Activated T-helper 1 cell treated with anti-CD3 and anti-CD28 coated beads, Interleukin-12 subunit alpha, Interleukin-12 subunit beta, Interleukin-2, Interleukin-4 antibody, amounts not matched to agents 30 ng/mL and 10 ng/mL and 1 ng/mL, durations not matched to agents 14 hours and 24 hours and 36 hours (primary cell): ENCODE measurements at regions not wholly inside any gene's neighbourhood (a gene's known extent, or its start where the extent isn't known, plus 50 kb on each side); places are given as distances from the start of the nearest gene placed in this dataset.

ENCODE experiments used
- DNase-seq: peaks from one replicate; pipeline ENCODE4 v3.0.0; 2021; ENCODE audit warnings: low spot score
- H3K27ac Mint-ChIP-seq: one replicate; pipeline ENCODE4 v1.8.0; 2021; ENCODE audit warnings: mild to moderate bottlenecking, mixed read lengths
- H3K27me3 Mint-ChIP-seq: one replicate; pipeline ENCODE4 v1.8.0; 2022; ENCODE audit warnings: mild to moderate bottlenecking, moderate library complexity, mixed read lengths; ENCODE audit not compliant: insufficient read depth
- H3K36me3 Mint-ChIP-seq: one replicate; pipeline ENCODE4 v1.8.0; 2021; ENCODE audit warnings: low read depth, mixed read lengths
- H3K4me1 Mint-ChIP-seq: one replicate; pipeline ENCODE4 v1.8.0; 2021; ENCODE audit warnings: low read depth, mixed read lengths
- H3K4me3 Mint-ChIP-seq: one replicate; pipeline ENCODE4 v1.8.0; 2021; ENCODE audit warnings: mild to moderate bottlenecking, moderate library complexity, mixed read lengths
- H3K9me3 Mint-ChIP-seq: one replicate; pipeline ENCODE4 v1.8.0; 2021; ENCODE audit warnings: mixed read lengths
- intact Hi-C: fragments of 100-400 bp; cut with micrococcal nuclease; formaldehyde crosslinking; loops from one replicate; pipeline ENCODE4 v1.15.1; 2024

DNA sequence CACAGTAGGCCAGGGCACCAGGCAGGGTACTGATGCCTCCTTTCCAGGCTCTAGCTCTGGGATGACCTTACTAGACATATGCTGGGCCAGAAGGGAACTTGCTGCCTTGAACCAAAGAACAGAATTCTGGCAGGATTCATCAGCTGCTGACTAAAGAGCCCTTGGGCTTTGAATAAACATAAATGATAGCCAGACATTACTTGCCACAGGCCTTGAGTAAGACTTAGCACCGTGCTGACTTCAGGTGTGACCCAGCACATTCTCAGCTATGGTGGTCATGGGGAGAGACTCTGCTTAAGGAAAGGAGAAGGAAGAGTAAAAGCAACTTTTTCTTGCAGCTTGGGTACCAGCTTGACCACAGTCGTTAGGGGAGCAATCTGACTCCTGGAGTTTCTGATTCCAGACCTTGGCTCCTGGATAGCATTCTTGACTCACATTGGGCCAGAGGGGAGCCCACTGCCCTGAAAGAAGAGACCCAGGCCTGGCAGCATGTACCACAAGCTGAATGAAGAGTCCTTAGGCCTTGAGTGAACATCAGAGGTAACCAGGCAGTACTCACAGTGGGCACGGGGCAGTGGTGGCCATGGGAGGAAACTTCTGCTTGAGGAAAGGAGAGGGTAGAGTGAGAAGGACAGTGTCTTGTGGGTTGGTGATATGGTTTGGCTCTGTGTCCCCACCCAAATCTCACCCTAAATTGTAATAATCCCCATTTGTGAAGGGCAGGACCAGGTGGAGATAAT lies 926.1 kb upstream of the SORCS1 start:
- DNase-seq, result no peak
- Mint-ChIP-seq H3K4me3 (no peak overlapping the region), H3K27me3 (no peaks in the 10 kb centered on the region), H3K27ac (no peak overlapping the region), H3K4me1 (no peaks in the 10 kb centered on the region), H3K9me3 (peaks cover 3% of the 10 kb centered on the region), H3K36me3 (no peaks in the 10 kb centered on the region)
- intact Hi-C loops, result no loop called here

DNA sequence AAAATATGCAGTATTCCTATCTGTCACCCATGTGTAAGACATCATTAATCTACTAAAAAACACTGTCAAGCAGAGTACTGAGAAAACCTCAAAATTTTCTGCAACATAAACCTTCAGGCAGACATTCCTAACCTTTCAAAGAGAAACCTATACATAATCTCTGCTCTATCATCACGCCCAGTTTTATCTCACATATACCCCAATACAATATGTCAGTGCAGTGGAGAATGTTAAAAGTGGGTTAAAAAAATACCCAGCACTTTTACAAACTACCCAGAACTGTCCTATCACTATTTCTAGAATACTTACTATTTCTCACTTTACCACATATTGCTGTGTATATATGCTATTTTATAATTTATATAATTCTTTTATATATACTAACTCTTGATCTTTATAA lies 922.0 kb upstream of the SORCS1 start:
- Mint-ChIP-seq H3K4me1 (no peaks in the 10 kb centered on the region), H3K4me3 (no peak overlapping the region), H3K36me3 (no peaks in the 10 kb centered on the region), H3K27ac (no peak overlapping the region), H3K9me3 (peaks cover 3% of the 10 kb centered on the region), H3K27me3 (no peaks in the 10 kb centered on the region)
- intact Hi-C loops, result no loop called here
- DNase-seq, result no peak

DNA sequence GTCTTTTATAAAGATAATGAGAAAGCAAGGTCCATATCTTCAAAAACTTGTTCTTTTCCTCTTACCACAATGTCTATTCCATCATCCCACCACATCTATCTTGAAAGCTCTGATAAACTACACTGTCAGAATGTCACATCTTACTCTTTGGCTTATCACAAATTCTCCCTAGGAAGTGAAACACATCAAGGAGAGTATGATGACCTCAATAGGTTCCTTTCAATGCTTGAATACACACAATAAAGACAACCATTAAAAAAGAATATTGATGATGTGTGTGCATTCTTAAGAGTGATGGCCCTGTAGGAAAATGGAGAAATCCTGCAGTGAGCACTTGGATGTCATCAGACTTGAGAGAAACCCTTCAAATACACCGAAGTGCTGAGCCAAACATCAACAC lies 918.1 kb upstream of the SORCS1 start:
- intact Hi-C loops, result no loop called here
- H3K27ac Mint-ChIP-seq, result no peak overlapping the region
- H3K9me3 Mint-ChIP-seq, result no peaks in the 10 kb centered on the region
- no peaks in the 10 kb centered on the region for H3K36me3 Mint-ChIP-seq
- H3K27me3 Mint-ChIP-seq, result no peaks in the 10 kb centered on the region
- DNase-seq, result no peak
- H3K4me1 Mint-ChIP-seq, result no peaks in the 10 kb centered on the region
- no peak overlapping the region for H3K4me3 Mint-ChIP-seq

DNA sequence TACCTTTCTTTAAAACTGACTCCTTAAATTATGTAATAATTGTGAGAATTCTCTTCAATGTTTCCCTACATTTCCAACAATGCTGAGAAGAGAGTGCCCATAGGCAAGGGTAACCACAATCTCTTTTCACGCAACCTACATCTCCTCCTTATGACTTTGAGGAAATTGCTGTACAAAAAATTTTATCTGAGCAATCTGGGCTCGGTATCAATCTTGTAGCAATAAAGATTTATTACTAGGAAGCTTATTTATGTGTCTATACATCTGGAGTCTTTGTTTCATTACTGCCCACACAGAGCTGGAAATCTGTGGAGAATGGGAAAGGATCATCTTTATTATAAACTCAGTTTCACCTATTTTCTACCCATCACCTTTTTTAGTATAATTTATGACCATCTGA lies 913.8 kb upstream of the SORCS1 start:
- Mint-ChIP-seq H3K36me3 (no peaks in the 10 kb centered on the region), H3K9me3 (no peaks in the 10 kb centered on the region), H3K27ac (no peak overlapping the region), H3K4me1 (no peaks in the 10 kb centered on the region), H3K27me3 (no peaks in the 10 kb centered on the region), H3K4me3 (no peak overlapping the region)
- intact Hi-C loops, result no loop called here
- DNase-seq, result no peak

DNA sequence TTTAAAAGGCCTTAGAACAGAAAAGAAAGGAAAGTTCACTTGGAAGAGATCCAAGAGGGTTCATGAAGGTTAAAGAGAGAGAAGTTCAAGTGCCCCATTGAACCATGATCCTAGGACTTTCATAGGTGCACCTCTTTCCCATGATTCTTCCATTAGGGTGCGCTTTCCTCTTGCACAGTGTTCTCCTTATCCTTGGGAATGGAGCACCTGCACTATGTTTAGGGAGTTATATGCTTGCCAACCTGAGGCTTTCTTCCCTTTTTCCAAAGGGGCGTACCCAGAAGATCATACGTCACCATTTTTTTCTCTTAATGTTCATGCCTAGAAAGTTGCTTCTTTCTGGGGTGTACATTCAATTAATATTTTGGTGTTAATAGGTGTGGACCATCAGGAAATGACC lies 908.0 kb upstream of the SORCS1 start:
- H3K4me1 Mint-ChIP-seq, result no peaks in the 10 kb centered on the region
- intact Hi-C loops, result no loop called here
- no peak for DNase-seq
- no peak overlapping the region for H3K27ac Mint-ChIP-seq
- H3K9me3 Mint-ChIP-seq, result peaks cover 3% of the 10 kb centered on the region
- no peak overlapping the region for H3K4me3 Mint-ChIP-seq
- H3K27me3 Mint-ChIP-seq, result no peaks in the 10 kb centered on the region
- no peaks in the 10 kb centered on the region for H3K36me3 Mint-ChIP-seq

DNA sequence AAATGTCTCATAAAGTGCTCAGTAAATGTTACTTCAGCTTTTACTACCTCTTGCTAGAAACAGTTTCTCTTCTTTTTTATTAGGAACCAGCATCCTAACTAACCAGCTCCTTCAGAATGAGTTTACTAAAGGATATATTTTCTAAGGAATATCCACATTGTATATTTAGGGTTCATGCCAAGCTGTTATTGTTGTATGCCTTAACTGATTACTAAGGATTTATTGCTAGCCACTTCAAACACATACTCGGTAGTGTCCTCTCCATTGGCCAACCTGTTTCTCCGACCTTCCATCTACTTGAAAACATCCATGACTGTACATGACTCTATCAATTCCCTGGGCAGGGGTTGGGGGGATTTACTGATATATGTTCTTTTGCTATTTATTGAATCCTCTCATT lies 906.3 kb upstream of the SORCS1 start:
- intact Hi-C loops, result no loop called here
- no peak overlapping the region for H3K27ac Mint-ChIP-seq
- H3K4me1 Mint-ChIP-seq, result no peaks in the 10 kb centered on the region
- H3K36me3 Mint-ChIP-seq, result no peaks in the 10 kb centered on the region
- no peak for DNase-seq
- H3K4me3 Mint-ChIP-seq, result no peak overlapping the region
- H3K27me3 Mint-ChIP-seq, result no peaks in the 10 kb centered on the region
- H3K9me3 Mint-ChIP-seq, result peaks cover 3% of the 10 kb centered on the region

DNA sequence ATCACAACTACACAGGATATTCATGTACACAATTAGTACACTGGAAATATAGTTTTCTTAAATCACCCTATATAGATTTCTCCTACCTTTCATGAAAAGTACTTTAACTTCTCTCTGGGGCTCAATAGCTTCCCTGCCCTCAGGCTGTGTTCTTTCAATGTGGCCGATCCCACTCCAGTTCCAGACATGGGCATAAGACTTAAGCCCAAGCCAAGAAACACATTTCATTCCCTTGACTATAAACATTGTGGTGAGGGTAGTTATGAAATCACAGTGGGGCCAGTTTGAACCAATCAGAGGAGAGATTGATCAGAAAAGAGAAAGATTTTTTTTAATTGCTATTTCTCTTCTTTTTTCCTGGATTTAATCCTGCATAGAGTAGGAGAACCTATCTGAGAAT lies 904.6 kb upstream of the SORCS1 start:
- H3K27ac Mint-ChIP-seq, result no peak overlapping the region
- no peaks in the 10 kb centered on the region for H3K4me1 Mint-ChIP-seq
- intact Hi-C loops, result no loop called here
- DNase-seq, result no peak
- no peak overlapping the region for H3K4me3 Mint-ChIP-seq
- H3K36me3 Mint-ChIP-seq, result no peaks in the 10 kb centered on the region
- H3K27me3 Mint-ChIP-seq, result no peaks in the 10 kb centered on the region
- H3K9me3 Mint-ChIP-seq, result peaks cover 3% of the 10 kb centered on the region

DNA sequence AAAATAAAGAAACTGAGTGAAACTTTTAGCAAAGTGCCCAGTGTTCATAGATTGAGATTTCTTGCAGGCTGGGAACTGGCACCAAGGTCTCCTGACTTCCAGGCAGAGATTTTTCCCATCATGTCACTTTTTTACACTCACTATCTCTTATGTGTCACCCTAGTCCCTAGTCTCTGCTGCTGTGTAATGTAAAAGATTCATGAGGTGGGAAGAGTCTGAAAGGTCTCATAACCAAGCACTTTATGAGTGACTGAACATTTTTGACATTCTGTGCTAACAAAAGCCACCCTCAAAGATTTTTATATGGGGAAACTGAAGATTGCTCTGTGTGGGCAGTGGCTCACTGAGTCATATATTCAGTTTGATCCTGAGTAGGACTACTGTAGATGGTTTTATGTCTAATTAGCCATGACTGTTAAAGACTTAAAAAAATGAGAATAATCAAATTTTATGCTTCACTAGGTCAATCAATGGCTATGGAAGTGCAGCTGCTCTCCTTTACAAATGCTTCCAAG lies 900.3 kb upstream of the SORCS1 start:
- no peaks in the 10 kb centered on the region for H3K4me1 Mint-ChIP-seq
- intact Hi-C loops, result no loop called here
- H3K27ac Mint-ChIP-seq, result no peak overlapping the region
- H3K9me3 Mint-ChIP-seq, result peaks cover 8% of the 10 kb centered on the region
- H3K36me3 Mint-ChIP-seq, result no peaks in the 10 kb centered on the region
- DNase-seq, result no peak
- H3K4me3 Mint-ChIP-seq, result no peak overlapping the region
- H3K27me3 Mint-ChIP-seq, result no peaks in the 10 kb centered on the region

DNA sequence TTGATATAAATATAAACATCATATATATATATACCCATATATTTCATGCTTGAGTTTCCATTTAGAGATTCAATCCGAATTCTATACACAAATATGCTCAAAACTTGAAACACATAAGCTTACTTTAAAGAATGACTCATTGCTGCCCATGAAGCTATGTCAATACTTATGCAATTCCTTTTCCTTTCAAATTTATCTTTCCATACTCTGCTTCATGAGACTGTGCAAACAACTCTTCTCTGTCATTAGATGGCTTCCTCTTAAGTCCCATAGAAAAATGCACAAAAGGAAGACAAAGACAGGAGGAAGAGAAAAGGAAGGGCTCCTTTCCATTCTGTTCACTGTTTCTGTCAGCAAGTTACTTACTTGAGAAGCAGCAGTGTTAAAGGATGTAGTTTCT lies 895.7 kb upstream of the SORCS1 start:
- Mint-ChIP-seq H3K36me3 (no peaks in the 10 kb centered on the region), H3K9me3 (peaks cover 14% of the 10 kb centered on the region), H3K4me3 (no peak overlapping the region), H3K4me1 (no peaks in the 10 kb centered on the region), H3K27ac (no peak overlapping the region), H3K27me3 (no peaks in the 10 kb centered on the region)
- no peak for DNase-seq
- intact Hi-C loops, result no loop called here

DNA sequence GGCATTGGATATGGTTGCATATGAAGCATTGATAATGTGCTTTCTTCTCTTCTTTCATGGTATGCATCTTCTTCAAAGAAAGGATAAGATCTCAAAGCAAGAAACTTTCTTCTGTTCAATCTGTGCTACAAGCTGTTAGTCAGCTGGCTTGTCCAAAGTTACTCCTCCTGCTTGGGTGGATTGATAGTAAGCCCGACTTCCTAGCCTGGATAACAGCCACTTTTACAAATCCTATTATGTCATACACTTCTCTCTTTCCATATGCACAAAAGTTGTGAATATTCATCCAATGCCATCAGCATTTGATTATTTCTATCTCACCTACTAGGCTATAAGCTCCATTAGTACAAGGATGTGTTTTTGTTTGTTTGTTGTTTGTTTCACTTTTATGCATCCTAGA lies 891.0 kb upstream of the SORCS1 start:
- no peaks in the 10 kb centered on the region for H3K4me1 Mint-ChIP-seq
- DNase-seq, result no peak
- intact Hi-C loops, result no loop called here
- H3K36me3 Mint-ChIP-seq, result no peaks in the 10 kb centered on the region
- no peak overlapping the region for H3K27ac Mint-ChIP-seq
- no peak overlapping the region for H3K4me3 Mint-ChIP-seq
- no peaks in the 10 kb centered on the region for H3K27me3 Mint-ChIP-seq
- H3K9me3 Mint-ChIP-seq, result peaks cover 16% of the 10 kb centered on the region

DNA sequence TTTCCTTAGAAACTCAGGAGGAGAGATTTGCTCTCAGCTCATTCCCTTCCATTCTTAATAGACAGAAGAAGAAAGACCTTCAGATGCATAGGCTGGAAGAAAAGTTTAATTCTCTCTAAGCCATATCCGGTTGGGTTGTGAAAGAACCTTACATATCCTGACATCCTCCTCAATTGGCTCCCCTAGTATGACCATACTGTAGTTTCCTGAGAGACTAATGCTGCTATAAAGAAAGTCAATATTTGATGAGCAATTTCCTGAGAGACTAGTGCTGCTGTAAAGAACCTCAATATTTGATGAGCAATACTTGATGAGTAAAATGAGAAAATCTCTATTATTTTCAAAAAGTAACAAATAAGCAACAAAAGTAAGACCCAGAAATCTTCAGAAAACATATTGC lies 888.5 kb upstream of the SORCS1 start:
- no peaks in the 10 kb centered on the region for H3K36me3 Mint-ChIP-seq
- H3K9me3 Mint-ChIP-seq, result peaks cover 15% of the 10 kb centered on the region
- intact Hi-C loops, result no loop called here
- no peak overlapping the region for H3K4me3 Mint-ChIP-seq
- no peak for DNase-seq
- H3K4me1 Mint-ChIP-seq, result no peaks in the 10 kb centered on the region
- H3K27me3 Mint-ChIP-seq, result no peaks in the 10 kb centered on the region
- no peak overlapping the region for H3K27ac Mint-ChIP-seq

DNA sequence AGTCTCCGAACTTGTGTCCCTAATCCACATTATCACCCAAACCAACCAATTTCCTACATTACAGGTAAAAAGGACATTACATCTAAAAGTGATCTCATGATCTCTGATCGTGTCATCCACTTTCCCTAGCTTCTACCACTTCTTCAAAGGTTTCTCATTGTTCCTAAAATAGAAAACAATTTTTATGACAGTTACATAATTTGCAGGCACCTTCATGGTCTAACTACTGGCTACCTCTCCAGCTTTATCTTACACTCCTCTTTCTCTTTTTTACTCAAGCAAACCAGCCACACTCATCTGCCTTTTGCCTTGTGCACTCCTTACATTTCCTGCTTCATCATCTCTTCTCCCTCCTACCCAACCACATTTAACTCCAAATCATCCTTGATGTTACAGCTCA lies 886.7 kb upstream of the SORCS1 start:
- no peaks in the 10 kb centered on the region for H3K4me1 Mint-ChIP-seq
- peaks cover 16% of the 10 kb centered on the region for H3K9me3 Mint-ChIP-seq
- no peaks in the 10 kb centered on the region for H3K36me3 Mint-ChIP-seq
- no peak for DNase-seq
- no peak overlapping the region for H3K4me3 Mint-ChIP-seq
- intact Hi-C loops, result no loop called here
- no peaks in the 10 kb centered on the region for H3K27me3 Mint-ChIP-seq
- H3K27ac Mint-ChIP-seq, result no peak overlapping the region

DNA sequence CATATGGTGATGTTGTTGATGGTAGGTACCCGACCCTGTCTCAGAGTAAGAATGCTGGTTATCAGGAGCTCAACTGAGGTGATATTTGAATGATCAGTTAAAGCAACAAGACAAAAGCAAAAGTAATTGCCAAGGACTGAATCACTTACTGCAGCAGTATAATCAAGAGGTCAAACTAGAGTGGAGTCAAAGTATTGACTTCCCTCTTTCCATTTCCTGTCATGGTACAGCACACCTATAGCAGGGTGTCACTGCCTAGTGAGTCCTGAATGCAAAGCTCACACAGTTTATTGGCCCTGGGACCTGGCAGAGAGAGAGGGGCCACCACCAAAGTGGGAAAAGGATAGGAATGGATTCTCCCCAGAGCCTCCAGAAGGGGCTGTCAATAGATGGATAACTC lies 886.1 kb upstream of the SORCS1 start:
- Mint-ChIP-seq H3K4me3 (no peak overlapping the region), H3K36me3 (no peaks in the 10 kb centered on the region), H3K27ac (no peak overlapping the region), H3K4me1 (no peaks in the 10 kb centered on the region), H3K9me3 (peaks cover 13% of the 10 kb centered on the region), H3K27me3 (no peaks in the 10 kb centered on the region)
- intact Hi-C loops, result no loop called here
- no peak for DNase-seq

DNA sequence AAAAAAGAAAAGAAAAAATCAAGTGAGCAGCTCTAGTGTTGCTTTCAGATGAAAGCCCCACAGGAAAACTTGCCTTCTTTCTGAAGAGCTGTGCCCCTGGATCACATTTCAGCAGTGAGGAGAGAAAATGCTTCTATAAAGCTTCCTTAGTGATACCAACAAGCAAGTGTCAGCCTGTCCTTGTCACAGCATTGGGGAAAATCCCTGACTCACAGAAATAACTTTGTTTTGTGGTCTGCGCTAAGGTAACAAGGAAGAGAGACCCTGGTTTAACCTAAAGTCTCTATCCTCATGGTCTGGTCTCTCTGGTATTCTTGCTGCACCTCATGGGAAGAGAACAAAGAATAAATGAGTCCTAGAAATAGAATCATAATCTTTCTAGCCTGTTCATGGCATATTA lies 885.2 kb upstream of the SORCS1 start:
- no peaks in the 10 kb centered on the region for H3K36me3 Mint-ChIP-seq
- H3K27ac Mint-ChIP-seq, result no peak overlapping the region
- peaks cover 13% of the 10 kb centered on the region for H3K9me3 Mint-ChIP-seq
- H3K27me3 Mint-ChIP-seq, result no peaks in the 10 kb centered on the region
- intact Hi-C loops, result no loop called here
- no peaks in the 10 kb centered on the region for H3K4me1 Mint-ChIP-seq
- H3K4me3 Mint-ChIP-seq, result no peak overlapping the region
- no peak for DNase-seq
